NCI-H1417 (cell line): ENCODE measurements at regions not wholly inside any gene's neighbourhood (a gene's known extent, or its start where the extent isn't known, plus 50 kb on each side); places are given as distances from the start of the nearest gene placed in this dataset.
A peak's percentile ranks its signal among the peaks of the same experiment; 100 is the strongest.
"Not testable (repeated sequence)": the region's sequence is repeated elsewhere in the genome, so short reads cannot be mapped to it uniquely, and the experiment has no call there.

Source experiments
- DNase-seq, 3 experiments: peaks; one replicate each; lab custom pipeline; 2025; lab: John Stamatoyannopoulos, UW

DNA sequence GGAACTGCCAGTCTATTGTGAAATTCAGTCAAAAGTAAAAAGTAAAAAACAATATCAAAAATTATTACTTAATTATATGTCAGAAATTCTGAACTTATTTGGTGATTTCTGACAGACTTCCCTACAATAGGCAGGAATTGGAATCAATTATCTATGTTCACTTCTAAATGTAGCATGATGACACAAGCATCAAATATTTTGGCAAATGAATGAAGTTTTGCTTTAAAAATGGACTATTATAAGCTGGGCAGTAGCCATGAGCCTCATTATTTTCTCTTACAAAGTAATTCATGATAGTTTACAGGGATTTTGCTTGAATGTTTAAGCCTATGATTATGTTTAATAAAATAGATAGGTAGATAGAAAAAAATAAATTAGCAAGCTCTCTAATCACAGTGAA is 582.6 kb downstream of the SLITRK6 start:
- no peak for DNase-seq

DNA sequence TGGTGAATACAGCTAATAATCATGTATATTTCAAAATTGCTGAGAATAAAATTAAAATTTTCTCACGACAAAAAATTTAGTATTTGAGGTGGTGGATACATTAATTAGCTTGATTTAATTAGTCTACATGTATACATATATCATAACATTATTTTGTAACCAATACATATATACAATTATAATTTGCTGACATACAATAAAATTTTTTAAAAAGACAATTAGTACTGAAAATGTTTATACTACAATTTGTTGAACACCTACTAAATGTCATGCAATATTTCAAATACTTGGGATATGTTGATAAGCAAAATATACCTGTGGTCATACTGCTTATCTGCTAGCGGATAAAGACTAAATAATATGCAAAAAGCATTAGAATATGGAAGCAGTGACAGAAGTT is 586.5 kb downstream of the SLITRK6 start:
- no peak for DNase-seq

DNA sequence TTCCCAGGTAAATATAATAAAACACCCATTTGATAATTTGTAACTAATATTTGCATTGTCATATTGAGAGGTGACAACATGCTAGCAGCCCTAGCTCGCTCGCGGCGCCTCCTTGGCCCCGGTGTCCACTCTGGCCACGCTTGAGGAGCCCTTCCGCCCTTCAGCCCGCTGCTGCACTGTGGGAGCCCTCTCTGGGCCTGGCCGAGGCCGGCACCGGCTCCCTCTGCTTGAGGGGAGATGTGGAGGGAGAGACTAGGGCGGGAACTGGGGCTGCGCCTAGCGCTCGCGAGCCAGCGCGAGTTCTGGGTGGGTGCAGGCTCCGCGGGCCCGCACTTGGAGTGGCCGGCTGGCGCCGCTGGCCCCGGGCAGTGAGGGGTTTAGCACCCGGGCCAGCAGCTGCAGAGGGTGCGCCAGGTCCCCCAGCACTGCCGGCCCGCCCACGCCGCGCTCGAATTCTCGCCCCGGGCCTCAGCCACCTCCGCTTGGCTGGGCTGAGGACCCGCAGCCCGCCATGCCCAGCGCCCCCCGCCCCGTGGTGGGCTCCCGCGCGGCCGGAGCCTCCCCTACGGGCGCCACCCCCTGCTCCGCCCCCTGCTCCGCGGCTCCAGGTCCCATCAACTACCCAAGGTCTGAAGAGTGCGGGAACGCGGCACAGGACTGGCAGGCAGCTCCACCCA is 594.4 kb downstream of the SLITRK6 start:
- DNase-seq: no peak

DNA sequence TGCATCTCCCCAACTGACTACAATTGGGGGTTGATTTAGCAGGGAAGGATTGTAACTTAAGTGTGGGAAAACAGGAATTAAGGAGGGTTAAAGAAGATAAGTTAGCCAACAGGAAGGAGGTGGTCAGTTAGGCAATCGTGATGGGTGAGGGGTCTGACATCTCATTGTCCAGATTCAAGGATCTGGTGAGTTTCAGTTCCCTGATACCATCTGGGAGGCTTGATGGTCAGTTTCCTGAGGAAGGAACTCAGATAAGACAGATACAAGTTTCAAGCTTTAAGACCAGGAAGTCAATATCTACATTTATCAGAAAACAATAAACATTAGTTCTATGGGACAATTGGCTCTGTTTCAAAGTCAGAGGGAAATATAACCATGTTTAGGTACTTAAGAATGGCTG is 601.8 kb downstream of the SLITRK6 start:
- DNase-seq: no peak

DNA sequence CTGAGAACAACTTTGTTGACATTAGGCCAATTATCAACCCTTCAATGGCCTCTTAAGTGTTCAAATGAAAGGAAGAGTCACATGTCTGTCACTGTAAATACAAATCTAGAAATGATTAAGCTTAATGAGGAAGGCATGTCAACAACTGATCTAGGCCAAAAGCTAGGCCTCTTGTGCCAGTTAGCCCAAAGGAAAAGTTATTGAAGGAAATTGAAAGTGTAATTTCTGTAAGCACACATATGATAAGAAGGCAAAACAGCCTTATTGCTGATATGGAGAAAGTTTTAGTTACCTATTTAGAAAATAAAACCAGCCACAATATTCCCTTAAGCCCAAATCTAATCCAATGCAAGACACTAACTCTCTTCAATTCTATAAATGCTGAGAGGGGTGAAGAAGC is 604.7 kb downstream of the SLITRK6 start:
- peak in 2 of 3 experiments; percentile 26 to 89 for DNase-seq

DNA sequence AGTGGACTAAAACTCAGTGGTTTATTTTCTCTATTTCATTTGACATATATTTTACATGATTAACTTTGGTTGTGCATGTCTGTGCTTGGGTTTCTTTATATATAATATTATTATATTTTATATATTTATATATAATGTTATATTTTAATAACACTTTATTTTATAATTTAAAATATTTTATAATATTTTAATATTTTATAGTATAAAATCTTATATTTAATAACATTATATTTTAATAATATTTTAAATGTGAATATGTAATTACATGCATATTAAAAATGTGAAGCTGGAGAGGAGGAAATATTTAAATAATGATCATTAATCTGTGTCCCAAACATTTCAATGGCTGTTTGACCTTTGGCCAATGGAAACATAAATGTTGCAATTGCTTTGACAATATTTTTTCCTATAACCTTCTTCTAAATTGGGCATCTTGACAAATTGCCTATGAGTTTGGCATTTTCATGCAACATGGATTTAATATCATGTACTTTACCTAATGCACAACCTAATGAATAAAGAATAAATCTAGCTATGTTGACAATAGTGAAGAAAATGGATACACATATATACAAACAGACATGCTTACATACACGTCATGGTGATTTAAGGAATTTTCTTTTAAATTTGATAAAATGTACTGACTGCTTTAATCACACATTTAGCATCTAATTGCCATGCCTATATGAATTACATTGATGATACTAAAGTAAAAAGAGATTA is 607.1 kb downstream of the SLITRK6 start:
- DNase-seq: no peak

DNA sequence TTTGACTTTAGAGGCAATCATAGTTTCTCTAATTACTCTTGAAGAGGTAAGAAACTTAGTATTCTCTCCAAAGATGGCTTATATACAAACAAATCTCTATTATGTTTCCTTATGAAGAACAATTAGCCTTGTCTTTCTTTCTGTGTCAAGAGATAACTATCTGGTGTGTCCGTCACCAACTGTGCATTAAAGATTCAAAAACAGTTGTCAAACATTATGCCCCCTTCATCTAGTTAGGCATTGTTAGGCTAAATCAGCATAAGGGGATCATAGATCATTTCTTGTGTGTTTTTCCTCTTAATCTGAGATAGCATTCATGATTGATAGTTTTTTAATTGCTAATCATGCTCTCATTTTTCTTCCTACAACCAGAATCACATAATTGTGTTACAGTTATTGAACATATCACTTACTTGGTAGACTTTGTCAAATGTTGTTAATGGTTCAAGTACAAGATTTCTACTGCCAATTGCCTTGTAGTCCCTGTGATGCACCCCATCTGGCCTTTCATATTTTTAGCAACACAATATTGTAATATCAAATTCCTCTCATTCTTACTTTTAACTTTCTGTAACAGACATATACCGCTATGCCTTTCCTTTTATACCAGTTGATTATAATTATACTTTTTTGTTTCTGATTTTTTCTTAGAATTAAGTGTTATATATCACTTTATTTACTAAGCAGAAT is 612.7 kb downstream of the SLITRK6 start:
- peak in 1 of 3 experiments; percentile 49 for DNase-seq

DNA sequence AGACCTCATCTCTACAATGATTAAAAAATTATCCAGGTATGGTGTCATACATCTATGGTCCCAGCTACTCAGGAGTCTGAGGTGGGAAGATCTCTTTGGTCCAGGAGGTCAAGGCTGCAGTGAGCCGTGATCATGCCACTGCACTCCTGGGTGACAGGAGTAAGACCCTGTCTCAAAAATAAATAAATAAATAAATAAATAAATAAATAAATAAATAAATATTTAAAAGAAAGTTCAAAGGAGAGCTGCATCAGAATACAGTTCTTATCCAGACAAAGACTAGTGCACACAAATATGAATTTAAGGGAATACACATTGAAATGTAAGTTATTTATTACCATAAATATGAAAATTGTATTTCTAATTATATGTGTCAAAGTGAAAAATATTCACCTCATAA is 624.9 kb downstream of the SLITRK6 start:
- no peak for DNase-seq

DNA sequence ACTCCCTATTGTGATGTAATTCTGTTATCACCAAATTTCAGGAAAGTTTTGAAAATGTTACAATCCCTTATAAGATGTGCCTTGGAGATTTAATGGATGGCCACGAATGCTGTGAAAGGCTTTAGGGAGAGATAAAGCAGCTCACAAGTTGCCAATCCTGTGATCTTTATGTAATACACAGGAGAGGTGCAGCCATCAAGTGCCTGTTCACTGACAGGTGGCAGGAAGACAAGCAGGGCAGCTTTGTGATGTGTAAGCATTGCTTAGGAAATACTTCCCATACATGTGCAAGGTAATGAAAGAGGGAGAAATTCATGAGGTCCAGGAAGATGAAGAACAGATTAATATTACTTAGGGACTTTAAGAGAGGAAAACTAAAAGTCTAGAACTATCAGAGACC is 628.8 kb downstream of the SLITRK6 start:
- DNase-seq: peak in 2 of 3 experiments; percentile 37 to 67

DNA sequence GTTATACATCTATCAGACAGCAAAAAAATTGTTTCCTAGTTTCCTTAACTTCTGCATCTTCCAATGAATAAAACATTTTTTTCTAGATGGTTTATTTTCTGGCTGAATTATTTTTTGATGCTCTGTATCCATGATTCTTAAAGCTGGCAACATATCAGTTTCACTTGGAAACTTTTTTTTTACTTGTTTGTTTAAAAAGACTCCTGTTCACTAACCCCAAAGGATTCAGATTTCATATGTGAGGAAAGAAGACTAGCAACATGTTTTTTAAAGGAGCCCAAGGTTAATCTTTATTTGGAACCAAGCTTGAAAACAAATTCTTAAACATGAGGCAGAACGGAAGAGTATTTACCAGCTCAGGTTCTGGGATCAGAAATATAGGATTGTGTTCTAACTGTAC is 632.3 kb downstream of the SLITRK6 start:
- no peak for DNase-seq

DNA sequence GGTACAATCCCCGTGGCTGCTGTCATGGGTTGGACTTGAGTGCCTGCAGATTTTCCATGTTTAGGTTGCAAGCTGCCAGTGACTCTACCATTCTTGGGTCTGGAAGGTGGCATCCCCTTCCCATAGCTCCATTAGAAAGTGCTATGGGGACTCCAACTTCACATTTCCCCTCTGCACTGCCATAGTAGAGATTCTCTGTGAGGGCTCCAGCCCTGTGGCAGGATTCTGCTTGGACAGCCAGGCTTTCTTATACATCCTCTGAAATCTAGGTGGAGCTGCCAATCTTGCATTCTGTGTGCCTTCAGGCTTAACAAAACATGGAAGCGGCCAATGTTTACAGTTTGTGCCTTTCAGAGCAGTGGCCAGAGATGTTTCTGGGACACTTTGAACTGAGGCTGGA is 636.2 kb downstream of the SLITRK6 start:
- DNase-seq: no peak

DNA sequence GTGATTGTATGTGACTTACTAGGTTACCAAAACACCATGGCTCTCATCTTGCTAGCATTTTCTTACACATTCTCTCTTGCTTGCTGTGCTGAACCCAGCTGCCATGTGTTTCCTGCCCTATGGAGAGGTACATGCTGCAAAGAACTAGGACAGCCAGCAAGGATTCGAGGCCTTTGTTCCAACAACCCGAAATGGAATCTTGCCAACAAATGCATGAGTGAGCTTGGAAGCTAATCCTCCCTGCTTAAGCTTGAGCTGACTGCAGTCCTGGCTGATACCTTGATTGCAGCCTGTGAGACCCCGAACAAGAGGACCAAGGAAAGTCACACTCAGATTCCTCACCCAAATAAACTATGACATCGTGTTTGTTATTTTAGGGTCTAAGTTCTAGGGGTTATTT is 651.2 kb downstream of the SLITRK6 start:
- peak in 1 of 3 experiments; percentile 31 for DNase-seq

DNA sequence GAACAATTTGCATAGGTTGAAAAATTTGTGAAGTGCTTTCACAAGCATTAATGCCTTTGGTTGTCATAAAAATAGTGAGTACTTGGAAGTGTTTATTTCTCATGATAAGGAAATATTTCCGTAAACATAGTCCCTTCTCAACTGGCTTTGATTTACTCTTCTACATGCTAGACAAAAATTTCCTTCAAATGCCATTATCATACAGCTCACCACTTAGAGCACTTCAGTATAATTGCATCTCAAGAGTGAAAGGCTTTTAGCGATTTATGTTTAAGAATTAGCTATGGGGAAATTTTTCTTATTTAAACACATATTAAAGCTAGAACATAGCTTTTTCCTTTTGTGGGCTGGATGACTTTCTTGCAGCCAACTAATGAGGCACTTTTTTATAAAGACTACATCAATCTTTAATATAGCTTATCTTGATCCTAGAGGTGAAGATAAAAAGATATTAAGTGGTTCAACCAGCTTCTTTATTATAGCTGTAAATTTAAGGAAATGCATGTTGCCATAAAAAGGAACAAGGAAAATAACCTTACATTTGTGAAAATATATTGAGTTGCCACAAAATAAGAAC is 656.8 kb downstream of the SLITRK6 start:
- DNase-seq: peak in 2 of 3 experiments; percentile 17 to 73

DNA sequence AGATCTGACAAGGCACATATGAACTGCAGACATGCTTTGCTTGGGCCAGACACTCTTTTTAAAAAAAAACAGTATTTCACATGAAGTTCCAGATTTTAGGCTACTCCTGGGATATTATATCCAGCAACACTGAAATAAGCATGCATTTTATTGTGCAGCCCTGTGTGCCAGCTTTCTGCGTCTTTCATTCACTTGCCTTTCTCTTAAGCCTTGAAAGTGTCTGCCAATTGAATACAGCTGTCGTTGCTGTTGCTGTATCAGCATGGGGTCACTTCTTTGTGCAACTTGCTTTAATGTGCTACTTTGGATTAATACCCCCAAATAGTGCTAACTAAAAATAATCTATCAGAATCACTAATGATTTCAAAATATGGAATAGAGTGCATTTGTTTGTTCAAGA is 657.8 kb downstream of the SLITRK6 start:
- DNase-seq: peak in 1 of 3 experiments; percentile 23

DNA sequence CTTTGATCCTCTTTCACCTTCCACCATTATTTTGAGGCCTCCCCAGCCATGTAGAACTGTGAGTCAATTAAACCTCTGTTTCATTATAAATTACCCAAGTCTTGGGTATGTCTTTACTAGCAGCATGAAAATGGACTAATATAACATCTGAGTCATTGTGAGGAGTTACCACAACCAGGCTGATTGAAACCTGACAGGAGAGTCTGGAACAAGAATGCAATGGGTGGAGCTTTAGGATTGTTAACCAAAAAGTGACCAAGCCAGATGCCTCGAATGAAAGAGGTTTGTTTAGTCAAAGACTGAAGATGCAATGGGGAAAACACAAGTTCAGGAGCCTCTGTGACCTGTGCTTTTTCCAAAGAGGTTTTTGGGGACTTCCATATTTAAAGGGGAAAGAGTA is 659.0 kb downstream of the SLITRK6 start:
- DNase-seq: no peak

DNA sequence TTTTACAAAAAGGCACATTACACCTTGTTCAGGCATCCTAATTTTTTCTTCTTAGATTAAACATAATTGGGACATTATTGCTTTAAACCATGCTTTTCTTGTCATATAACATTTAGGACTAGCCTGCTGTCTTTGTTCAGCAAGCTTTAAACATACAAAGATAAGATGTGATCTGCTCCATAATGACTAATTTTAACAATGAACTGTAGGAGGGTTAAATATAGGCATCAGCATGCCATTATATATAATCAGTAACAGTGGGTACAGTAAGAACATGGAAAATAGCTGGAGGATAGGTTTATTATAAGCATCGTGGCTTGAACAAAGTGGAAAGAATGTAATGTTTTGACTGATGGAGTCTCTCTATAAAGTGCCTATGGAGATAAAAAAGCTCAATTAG is 661.7 kb downstream of the SLITRK6 start:
- peak in 2 of 3 experiments; percentile 10 to 52 for DNase-seq

DNA sequence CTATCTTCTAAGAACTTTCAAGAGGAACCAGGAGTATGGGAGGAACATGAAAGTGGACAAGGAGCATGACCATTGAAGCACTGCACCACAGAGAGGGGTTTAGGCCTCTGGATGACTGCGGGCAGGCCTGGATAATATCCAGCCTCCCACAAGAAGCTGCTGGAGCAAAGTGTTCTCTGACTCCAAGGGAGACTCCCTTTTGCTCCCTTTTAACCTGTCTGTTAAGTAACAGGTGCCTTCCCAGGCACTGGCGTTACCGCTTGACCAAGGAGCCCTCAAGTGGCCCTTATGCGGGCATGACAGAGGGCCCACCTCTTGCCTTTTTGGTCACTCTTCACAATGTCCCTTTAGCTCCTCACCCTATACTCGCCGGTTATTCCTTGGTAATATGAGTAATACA is 666.2 kb downstream of the SLITRK6 start:
- no peak for DNase-seq

DNA sequence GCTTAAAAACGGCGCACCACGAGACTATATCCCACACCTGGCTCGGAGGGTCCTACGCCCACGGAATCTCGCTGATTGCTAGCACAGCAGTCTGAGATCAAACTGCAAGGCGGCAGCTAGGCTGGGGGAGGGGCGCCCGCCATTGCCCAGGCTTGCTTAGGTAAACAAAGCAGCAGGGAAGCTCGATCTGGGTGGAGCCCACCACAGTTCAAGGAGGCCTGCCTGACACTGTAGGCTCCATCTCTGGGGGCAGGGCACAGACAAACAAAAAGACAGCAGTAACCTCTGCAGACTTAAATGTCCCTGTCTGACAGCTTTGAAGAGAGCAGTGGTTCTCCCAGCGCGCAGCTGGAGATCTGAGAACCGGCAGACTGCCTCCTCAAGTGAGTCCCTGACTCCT is 675.7 kb downstream of the SLITRK6 start:
- not testable (repeated sequence) for DNase-seq

DNA sequence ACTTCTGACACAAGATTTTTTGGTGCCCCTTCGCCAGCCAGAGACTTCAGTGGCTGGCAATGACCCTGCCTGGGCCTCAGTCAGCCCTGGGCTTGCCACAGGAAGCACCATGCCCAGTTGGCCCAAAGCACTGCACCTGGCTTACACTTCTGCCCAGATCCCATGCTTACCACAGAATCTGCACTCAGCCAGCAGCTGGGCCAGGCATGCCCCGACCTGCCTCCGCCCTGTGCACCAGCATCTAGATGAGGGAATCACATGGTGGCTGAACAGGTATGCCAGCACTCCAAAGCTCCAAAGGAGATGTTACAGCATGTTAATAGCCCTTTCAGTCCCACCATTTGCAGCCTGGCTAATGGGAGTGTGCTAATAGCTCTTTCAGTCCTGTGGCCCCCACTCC is 690.9 kb downstream of the SLITRK6 start:
- peak in 2 of 3 experiments; percentile 8 to 21 for DNase-seq

DNA sequence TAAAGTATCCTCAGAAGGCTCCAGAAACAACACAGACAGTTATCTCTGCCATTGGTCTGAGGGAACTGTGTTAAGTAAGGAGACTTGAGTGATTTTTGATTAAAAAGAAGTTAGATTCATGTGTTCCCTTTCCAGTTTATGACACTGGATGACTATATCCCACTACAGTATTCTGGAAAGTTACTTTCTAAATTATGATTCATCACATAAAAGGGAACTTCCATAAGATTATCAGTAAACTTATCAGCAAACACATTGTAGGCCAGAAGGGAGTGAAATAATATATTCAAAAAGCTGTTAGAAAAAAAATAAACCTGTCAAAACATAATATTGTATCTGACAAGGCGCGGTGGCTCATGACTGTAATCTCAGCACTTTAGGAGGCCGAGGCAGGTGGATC is 700.0 kb downstream of the SLITRK6 start:
- no peak for DNase-seq

DNA sequence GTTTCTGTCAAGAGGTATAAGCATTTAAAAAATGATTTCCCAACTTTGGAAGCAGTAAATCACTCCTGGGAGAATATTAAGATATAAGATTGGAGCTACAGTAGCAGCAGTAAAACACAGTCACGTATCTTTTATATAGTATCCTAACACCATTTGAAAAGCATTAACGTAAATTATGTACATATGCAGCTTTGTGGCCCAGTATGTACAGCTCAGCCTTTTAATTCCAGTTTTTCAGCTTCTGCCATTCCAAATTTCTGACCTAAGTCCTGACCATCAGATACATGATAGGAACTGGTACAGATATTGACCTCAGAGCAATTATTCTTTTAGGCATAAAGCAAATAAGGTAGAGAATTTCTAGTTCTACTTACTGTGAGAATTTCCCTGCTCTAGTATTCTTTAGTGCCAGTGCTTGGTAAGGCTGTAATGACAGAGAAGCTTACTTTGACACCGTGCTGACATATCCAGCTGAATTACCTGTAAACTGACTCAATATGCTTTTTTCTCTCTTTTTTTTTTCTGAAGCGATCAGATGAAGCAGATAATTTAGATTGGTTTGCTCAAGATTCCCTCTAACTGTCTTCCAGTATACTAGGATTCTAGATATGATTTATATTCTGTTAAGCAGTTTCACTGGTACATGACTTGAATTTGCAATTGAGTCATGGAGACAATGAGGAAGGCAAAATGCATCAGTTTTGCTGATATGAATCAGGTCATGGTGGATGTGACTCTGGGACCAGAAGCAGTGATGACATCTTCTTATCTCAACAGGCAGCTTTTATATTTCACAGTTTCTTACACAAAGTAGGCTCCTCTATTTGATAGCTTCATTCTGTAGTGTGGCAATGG is 703.6 kb downstream of the SLITRK6 start:
- no peak for DNase-seq

DNA sequence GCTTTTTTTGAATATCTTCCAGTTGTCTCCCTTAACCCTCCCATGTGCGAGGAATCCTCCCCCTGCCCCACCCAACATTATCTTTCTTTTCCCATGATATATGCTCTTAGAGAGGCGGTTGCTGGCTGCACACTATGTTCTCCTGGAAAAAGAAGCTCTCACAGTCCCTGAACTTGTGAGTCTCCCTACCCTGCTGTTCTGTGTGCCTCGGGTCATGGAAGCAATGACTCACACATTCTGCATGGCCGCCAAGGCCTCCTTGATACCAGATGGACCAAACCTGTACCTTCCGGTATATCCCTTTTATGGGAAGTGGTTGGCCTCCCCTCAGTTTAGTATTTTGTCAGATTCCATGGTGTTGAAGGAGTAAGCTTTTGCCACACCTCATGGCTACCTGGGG is 705.4 kb downstream of the SLITRK6 start:
- no peak for DNase-seq
